ENCODE measurements at regions not wholly inside any gene's neighbourhood (a gene's known extent, or its start where the extent isn't known, plus 50 kb on each side); places are given as distances from the start of the nearest gene placed in this dataset.

GRCh38 chr5:40374853-40375252 lies 304.9 kb upstream of the PTGER4 start:
- no peaks in the 10 kb centered on the region for H3K27me3 ChIP-seq
- no peak for TF ChIP-seq CTCF (IDR thresholded peaks at IDR 0.05)
- no peaks in the 10 kb centered on the region for H3K36me3 ChIP-seq
- H3K4me3 ChIP-seq, result no peak overlapping the region
- H3K27ac ChIP-seq, result no peak overlapping the region
- peaks cover 0 to 9% of the 10 kb centered on the region in 2 donors for H3K9me3 ChIP-seq
- no peaks in the 10 kb centered on the region for H3K4me1 ChIP-seq
- no peak for DNase-seq (ENCODE audit: low spot score)

GRCh38 chr5:40368200-40368599 lies 311.5 kb upstream of the PTGER4 start:
- TF ChIP-seq CTCF (IDR thresholded peaks at IDR 0.05), result no peak
- no peak overlapping the region for H3K27ac ChIP-seq
- H3K4me3 ChIP-seq, result no peak overlapping the region
- no peak for DNase-seq (ENCODE audit: low spot score)
- peaks cover 0 to 9% of the 10 kb centered on the region in 2 donors for H3K9me3 ChIP-seq
- H3K36me3 ChIP-seq, result no peaks in the 10 kb centered on the region
- H3K4me1 ChIP-seq, result no peaks in the 10 kb centered on the region
- no peaks in the 10 kb centered on the region for H3K27me3 ChIP-seq

GRCh38 chr5:40367255-40367654 lies 312.5 kb upstream of the PTGER4 start:
- H3K27me3 ChIP-seq, result no peaks in the 10 kb centered on the region
- peaks cover 0 to 14% of the 10 kb centered on the region in 2 donors for H3K9me3 ChIP-seq
- H3K4me1 ChIP-seq, result no peaks in the 10 kb centered on the region
- TF ChIP-seq CTCF (IDR thresholded peaks at IDR 0.05), result no peak
- H3K27ac ChIP-seq, result no peak overlapping the region
- no peak overlapping the region for H3K4me3 ChIP-seq
- DNase-seq (ENCODE audit: low spot score), result no peak
- H3K36me3 ChIP-seq, result no peaks in the 10 kb centered on the region

GRCh38 chr5:40365342-40366330 lies 314.1 kb upstream of the PTGER4 start:
- peaks cover 0 to 9% of the 10 kb centered on the region in 2 donors for H3K9me3 ChIP-seq
- DNase-seq (ENCODE audit: low spot score), result no peak
- H3K27ac ChIP-seq, result no peak overlapping the region
- H3K27me3 ChIP-seq, result no peaks in the 10 kb centered on the region
- no peaks in the 10 kb centered on the region for H3K36me3 ChIP-seq
- TF ChIP-seq CTCF (IDR thresholded peaks at IDR 0.05), result no peak
- no peak overlapping the region for H3K4me3 ChIP-seq
- no peaks in the 10 kb centered on the region for H3K4me1 ChIP-seq

GRCh38 chr5:40364441-40364840 lies 315.3 kb upstream of the PTGER4 start:
- no peak for TF ChIP-seq CTCF (IDR thresholded peaks at IDR 0.05)
- no peaks in the 10 kb centered on the region for H3K36me3 ChIP-seq

More at GRCh38 chr5:40364441-40364840, 315.3 kb upstream of the PTGER4 start:
- H3K27me3 ChIP-seq, result no peaks in the 10 kb centered on the region
- no peak overlapping the region for H3K4me3 ChIP-seq
- H3K27ac ChIP-seq, result no peak overlapping the region
- H3K4me1 ChIP-seq, result no peaks in the 10 kb centered on the region
- peaks cover 0 to 5% of the 10 kb centered on the region in 2 donors for H3K9me3 ChIP-seq
- no peak for DNase-seq (ENCODE audit: low spot score)

Measured in right atrium auricular region (tissue), 2 donors.